ENCODE measurements at regions not wholly inside any gene's neighbourhood (a gene's known extent, or its start where the extent isn't known, plus 50 kb on each side); places are given as distances from the start of the nearest gene placed in this dataset.
"Not testable (repeated sequence)": the region's sequence is repeated elsewhere in the genome, so short reads cannot be mapped to it uniquely, and the experiment has no call there.

GRCh38 chr10:105644978-105645377, 1003.9 kb downstream of the SORCS3 start:
- no peak for DNase-seq (ENCODE audit: low spot score)

- no peak for DNase-seq (ENCODE audit: low spot score)
Measured at GRCh38 chr10:105644559-105644958, 1003.5 kb downstream of the SORCS3 start.

- no peak for DNase-seq (ENCODE audit: low spot score)
Measured at GRCh38 chr10:105644091-105644490, 1003.0 kb downstream of the SORCS3 start.

- no peak for DNase-seq (ENCODE audit: low spot score)
Measured at GRCh38 chr10:105643660-105644059, 1002.6 kb downstream of the SORCS3 start.

DNA sequence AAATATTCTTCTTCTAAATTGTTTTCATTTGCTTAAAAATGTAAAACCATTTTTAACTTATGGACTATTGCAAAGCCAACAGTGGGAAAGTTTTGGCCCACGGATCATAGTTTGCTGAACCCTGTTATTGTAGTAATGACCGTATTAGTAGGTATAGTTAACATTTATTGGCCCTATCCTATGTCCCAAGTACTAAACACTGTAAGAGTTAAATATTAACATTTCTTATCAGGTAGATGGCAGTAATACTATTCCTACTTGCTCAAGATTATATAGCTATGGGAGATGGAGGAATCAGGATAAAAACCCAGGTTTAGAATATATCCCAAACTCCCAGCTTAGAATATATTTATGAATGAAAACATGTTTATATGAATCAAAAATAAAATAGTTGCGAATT, 993.2 kb downstream of the SORCS3 start:
- DNase-seq (ENCODE audit: low spot score) = no peak

DNA sequence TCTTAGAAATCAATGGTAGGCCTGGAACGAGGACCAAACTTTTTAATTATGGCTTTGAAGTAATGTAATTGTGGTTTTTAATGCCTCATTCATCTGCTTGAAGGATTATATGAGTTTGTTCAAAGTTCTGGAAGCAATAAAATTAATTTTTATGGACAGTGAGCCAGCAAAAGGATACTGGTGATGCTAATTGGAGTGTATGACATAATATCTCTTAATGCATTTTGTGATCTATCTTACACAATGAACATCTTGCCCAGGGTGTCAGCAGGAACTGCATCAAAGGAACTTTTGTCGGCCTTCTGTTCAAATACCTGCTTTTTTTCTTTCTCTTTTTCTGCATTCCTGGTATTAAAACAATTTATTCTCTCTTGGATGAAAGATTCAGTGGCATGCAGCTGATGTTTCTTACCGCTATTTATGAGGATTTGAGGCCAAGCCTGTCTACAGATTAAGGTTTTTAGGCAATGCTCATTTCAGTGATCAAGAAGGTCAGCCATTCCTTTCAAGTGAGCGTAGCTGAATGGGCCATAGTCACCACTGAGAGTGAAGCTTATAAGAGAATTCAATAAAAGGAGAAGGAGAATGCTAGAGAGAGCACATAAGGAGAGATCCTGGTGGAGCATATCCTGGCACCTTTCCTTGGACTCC, 974.8 kb downstream of the SORCS3 start:
- no peak for DNase-seq (ENCODE audit: low spot score)

- DNase-seq (ENCODE audit: low spot score) = no peak
Measured at GRCh38 chr10:105611244-105611798, 970.2 kb downstream of the SORCS3 start.

- DNase-seq (ENCODE audit: low spot score) = no peak
Measured at GRCh38 chr10:105609451-105609850, 968.4 kb downstream of the SORCS3 start.

- no peak for DNase-seq (ENCODE audit: low spot score)
Measured at GRCh38 chr10:105605918-105606317, 964.8 kb downstream of the SORCS3 start.

- DNase-seq (ENCODE audit: low spot score) = no peak
Measured at GRCh38 chr10:105605104-105605503, 964.0 kb downstream of the SORCS3 start.

GRCh38 chr10:105598207-105598606, 957.1 kb downstream of the SORCS3 start:
- DNase-seq (ENCODE audit: low spot score) = no peak

GRCh38 chr10:105597312-105597711, 956.2 kb downstream of the SORCS3 start:
- DNase-seq (ENCODE audit: low spot score) = no peak

DNA sequence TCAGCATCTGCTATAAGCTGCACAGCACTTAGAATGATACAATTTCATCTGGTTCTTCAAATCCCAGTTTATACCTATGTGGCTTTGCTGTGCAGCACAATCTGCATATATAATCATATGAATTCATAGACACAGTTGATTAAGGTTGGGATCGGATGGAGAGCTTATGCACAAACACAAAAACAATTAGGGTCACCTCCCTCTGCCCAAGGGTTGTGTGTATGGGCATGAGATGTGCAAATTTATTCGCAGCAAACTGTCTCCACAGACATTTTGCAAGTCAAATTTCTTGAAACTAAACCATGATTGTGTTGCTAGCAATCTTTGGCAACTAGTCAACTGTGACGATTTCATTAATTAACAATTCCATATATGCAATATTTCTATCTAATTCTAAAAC, 955.7 kb downstream of the SORCS3 start:
- no peak for DNase-seq (ENCODE audit: low spot score)

- DNase-seq (ENCODE audit: low spot score) = no peak
Measured at GRCh38 chr10:105594296-105594695, 953.2 kb downstream of the SORCS3 start.

DNA sequence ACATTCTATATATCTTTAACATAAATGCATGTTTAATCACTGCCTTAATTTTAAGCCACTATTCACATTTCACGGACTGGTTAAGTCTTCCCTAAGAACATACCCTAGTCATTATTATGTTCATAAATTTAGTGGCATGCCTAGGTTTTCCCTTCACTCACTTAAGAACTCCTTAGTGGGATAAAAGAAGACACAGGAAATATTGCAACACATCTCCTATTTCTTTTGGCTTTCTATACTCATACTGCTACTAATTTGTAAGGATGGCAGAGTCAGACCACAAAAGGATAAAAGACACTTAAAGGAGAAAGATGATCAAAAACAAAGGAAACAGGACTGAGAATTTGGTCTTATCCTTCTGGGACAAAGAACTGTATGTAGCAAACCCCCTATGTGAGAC, 951.4 kb downstream of the SORCS3 start:
- DNase-seq (ENCODE audit: low spot score) = no peak

- no peak for DNase-seq (ENCODE audit: low spot score)
Measured at GRCh38 chr10:105586451-105587098, 945.5 kb downstream of the SORCS3 start.

DNA sequence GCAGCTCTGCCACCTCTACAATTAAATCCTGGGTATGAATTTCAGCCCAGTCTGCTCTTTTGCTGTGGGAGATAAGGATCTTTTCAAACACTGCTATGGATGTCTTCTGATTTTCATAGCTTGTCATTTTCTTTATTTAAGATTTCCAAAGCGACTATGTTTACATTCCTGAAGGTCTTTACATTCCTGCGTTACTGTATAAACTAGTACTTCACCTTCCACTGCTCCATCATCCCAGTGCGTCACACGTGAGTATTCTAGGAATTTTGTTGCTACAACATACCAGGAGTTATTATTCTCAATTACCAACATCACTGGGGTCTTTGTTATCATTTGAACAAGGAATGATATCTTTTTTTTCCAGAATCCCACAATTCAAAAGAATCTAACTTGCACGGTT, 944.7 kb downstream of the SORCS3 start:
- DNase-seq (ENCODE audit: low spot score) = no peak

- no peak for DNase-seq (ENCODE audit: low spot score)
Measured at GRCh38 chr10:105585171-105585570, 944.1 kb downstream of the SORCS3 start.

DNA sequence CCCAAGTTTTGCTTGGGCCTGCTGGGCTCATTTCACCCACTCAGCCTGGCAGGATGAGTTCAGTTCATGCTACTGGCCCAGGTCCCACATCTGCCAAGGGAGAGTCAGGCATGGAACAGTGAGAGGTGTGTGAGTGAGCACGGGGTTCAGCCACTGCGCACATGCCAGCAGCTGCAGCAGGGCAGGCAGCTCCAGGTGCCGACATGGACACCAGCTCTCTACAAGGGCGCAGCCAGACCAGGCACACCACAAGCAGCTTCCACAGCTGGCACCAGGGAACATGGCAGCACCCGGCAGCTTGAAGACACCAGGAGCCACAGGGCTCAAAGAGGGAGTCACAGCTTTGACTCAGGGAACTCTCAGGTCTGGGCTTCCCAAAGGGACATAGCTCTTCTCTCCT, 938.0 kb downstream of the SORCS3 start:
- DNase-seq (ENCODE audit: low spot score) = no peak

- DNase-seq (ENCODE audit: low spot score) = no peak
Measured at GRCh38 chr10:105577865-105578607, 936.9 kb downstream of the SORCS3 start.

GRCh38 chr10:105559333-105560097, 918.4 kb downstream of the SORCS3 start:
- no peak for DNase-seq (ENCODE audit: low spot score)

DNA sequence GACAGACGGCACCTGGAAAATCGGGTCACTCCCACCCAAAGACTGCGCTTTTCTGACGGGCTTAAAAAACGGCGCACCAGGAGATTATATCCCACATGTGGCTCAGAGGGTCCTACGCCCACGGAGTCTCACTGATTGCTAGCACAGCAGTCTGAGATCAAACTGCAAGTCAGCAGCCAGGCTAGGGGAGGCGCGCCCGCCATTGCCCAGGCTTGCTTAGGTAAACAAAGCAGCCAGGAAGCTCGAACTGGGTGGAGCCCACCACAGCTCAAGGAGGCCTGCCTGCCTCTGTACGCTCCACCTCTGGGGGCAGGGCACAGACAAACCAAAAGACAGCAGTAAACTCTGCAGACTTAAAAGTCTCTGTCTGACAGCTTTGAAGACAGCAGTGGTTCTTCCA, 909.4 kb downstream of the SORCS3 start:
- DNase-seq (ENCODE audit: low spot score) = not testable (repeated sequence)

Data from CD4-positive, alpha-beta T cell treated with Interleukin-2 at 100 ng/mL for 4 hours (primary cell).